ENCODE measurements at regions not wholly inside any gene's neighbourhood (a gene's known extent, or its start where the extent isn't known, plus 50 kb on each side); places are given as distances from the start of the nearest gene placed in this dataset.

DNA sequence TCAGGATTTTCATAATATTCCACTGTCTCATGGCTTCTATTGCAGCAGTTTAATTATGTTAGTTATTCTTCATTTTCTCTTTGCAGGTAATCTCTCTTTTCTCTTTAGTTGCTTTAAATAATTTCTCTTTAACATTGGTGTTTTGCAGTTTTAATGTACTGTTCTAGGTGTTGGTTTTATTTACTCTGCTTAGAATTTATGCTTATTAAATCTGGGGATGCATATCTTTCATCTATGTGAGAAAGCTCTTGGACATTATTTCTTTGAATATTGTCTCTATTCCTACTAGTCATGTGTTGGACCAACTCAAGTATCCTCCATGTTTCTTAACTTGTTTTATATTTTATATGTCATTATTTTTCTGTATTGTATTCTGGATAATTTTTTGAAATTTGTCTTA lies 218.7 kb upstream of the TUT7 start:
- TF ChIP-seq, protein P1, sequence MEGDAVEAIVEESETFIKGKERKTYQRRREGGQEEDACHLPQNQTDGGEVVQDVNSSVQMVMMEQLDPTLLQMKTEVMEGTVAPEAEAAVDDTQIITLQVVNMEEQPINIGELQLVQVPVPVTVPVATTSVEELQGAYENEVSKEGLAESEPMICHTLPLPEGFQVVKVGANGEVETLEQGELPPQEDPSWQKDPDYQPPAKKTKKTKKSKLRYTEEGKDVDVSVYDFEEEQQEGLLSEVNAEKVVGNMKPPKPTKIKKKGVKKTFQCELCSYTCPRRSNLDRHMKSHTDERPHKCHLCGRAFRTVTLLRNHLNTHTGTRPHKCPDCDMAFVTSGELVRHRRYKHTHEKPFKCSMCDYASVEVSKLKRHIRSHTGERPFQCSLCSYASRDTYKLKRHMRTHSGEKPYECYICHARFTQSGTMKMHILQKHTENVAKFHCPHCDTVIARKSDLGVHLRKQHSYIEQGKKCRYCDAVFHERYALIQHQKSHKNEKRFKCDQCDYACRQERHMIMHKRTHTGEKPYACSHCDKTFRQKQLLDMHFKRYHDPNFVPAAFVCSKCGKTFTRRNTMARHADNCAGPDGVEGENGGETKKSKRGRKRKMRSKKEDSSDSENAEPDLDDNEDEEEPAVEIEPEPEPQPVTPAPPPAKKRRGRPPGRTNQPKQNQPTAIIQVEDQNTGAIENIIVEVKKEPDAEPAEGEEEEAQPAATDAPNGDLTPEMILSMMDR (conservative IDR thresholded peaks at IDR 0.05; ENCODE audit: low read length): no peak
- no peak for TF ChIP-seq EZH2phosphoT487 (IDR thresholded peaks at IDR 0.05; ENCODE audit: borderline replicate concordance)

Data from Loucy (cell line).